HG03571 (cell line): ENCODE measurements at regions not wholly inside any gene's neighbourhood (a gene's known extent, or its start where the extent isn't known, plus 50 kb on each side); places are given as distances from the start of the nearest gene placed in this dataset.
A peak's percentile ranks its signal among the peaks of the same experiment; 100 is the strongest.
"Not testable (repeated sequence)": the region's sequence is repeated elsewhere in the genome, so short reads cannot be mapped to it uniquely, and the experiment has no call there.

Experiments used
- ATAC-seq: cut with Tn5 transposase; IDR thresholded peaks from one replicate; pipeline ENCODE4 v1.9.1; 2021; ENCODE audit not compliant: unreplicated experiment

- ATAC-seq = no peak
These were observed 247.9 kb downstream of the ZPLD1 start for GRCh38 chr3:102682741-102683140.

GRCh38 chr3:102686792-102687191 is 252.0 kb downstream of the ZPLD1 start:
- ATAC-seq = no peak

GRCh38 chr3:102687851-102688555 is 253.2 kb downstream of the ZPLD1 start:
- no peak for ATAC-seq

GRCh38 chr3:102688556-102688930 is 253.7 kb downstream of the ZPLD1 start:
- no peak for ATAC-seq

- no peak for ATAC-seq
These were observed 256.7 kb downstream of the ZPLD1 start for GRCh38 chr3:102691507-102691906.

GRCh38 chr3:102699104-102699818 is 264.4 kb downstream of the ZPLD1 start:
- no peak for ATAC-seq

GRCh38 chr3:102699819-102700140 is 265.0 kb downstream of the ZPLD1 start:
- ATAC-seq = no peak

GRCh38 chr3:102712896-102713295 is 278.1 kb downstream of the ZPLD1 start:
- ATAC-seq = no peak

GRCh38 chr3:102714567-102714966 is 279.8 kb downstream of the ZPLD1 start:
- ATAC-seq = peak; percentile 8

- peak; percentile 86 for ATAC-seq
These were observed 280.3 kb downstream of the ZPLD1 start for GRCh38 chr3:102715030-102715697.

- ATAC-seq = no peak
These were observed 283.8 kb downstream of the ZPLD1 start for GRCh38 chr3:102718651-102719050.

- ATAC-seq = no peak
These were observed 287.5 kb downstream of the ZPLD1 start for GRCh38 chr3:102722317-102722716.

GRCh38 chr3:102727340-102727739 is 292.5 kb downstream of the ZPLD1 start:
- ATAC-seq = no peak

GRCh38 chr3:102732581-102732980 is 297.8 kb downstream of the ZPLD1 start:
- not testable (repeated sequence) for ATAC-seq

- ATAC-seq = no peak
These were observed 299.2 kb downstream of the ZPLD1 start for GRCh38 chr3:102733791-102734563.

- no peak for ATAC-seq
These were observed 300.5 kb downstream of the ZPLD1 start for GRCh38 chr3:102735311-102735710.

GRCh38 chr3:102736288-102736974 is 301.6 kb downstream of the ZPLD1 start:
- ATAC-seq = no peak

- no peak for ATAC-seq
These were observed 302.1 kb downstream of the ZPLD1 start for GRCh38 chr3:102736975-102737304.

- ATAC-seq = no peak
These were observed 302.5 kb downstream of the ZPLD1 start for GRCh38 chr3:102737353-102737752.

- ATAC-seq = no peak
These were observed 306.3 kb downstream of the ZPLD1 start for GRCh38 chr3:102741105-102741504.

GRCh38 chr3:102741694-102742093 is 306.9 kb downstream of the ZPLD1 start:
- ATAC-seq = no peak
